GM13977 (cell line): ENCODE measurements at regions not wholly inside any gene's neighbourhood (a gene's known extent, or its start where the extent isn't known, plus 50 kb on each side); places are given as distances from the start of the nearest gene placed in this dataset.

Experiments
- DNase-seq: peaks from one replicate; pipeline ENCODE4 v3.0.0; 2012; ENCODE audit warnings: low spot score
- in situ Hi-C: fragments of 300-500 bp; cut with MboI; formaldehyde crosslinking; loops from one replicate; pipeline ENCODE4 v1.12.0; 2022; ENCODE audit warnings: low sequenced_read_pairs, low pct_unique_long_range_greater_than_20kb, mixed read lengths, inconsistent platforms; ENCODE audit not compliant: unreplicated experiment
- TF ChIP-seq, protein P1 (sequence below): IDR thresholded peaks from 2 replicates; pipeline ENCODE4 v1.5.1; 2012; ENCODE audit warnings: mild to moderate bottlenecking, control low read depth; ENCODE audit not compliant: insufficient read depth; ENCODE audit errors: extremely low read depth, missing control alignments

DNA sequence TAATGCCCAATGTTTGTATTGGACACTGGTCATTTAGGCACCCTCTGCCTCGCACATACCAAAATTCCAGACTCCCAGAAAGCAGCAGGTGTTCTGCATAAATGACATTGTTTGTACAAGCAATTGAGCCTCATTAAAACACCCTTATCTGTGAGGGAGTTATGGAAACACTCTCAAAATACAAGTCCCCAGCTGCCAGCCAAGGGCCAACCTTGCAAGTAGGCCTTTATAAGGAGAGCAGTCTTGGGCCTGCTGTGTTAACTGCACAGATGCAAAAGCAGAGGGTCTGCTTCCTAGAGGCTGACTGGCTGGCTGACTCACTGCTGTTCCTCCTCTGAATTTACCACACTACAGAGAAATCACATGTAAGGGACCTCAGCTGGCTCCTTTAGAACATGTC, 150.4 kb upstream of the HMGN3 start:
- no peak for DNase-seq
- TF ChIP-seq, protein P1, sequence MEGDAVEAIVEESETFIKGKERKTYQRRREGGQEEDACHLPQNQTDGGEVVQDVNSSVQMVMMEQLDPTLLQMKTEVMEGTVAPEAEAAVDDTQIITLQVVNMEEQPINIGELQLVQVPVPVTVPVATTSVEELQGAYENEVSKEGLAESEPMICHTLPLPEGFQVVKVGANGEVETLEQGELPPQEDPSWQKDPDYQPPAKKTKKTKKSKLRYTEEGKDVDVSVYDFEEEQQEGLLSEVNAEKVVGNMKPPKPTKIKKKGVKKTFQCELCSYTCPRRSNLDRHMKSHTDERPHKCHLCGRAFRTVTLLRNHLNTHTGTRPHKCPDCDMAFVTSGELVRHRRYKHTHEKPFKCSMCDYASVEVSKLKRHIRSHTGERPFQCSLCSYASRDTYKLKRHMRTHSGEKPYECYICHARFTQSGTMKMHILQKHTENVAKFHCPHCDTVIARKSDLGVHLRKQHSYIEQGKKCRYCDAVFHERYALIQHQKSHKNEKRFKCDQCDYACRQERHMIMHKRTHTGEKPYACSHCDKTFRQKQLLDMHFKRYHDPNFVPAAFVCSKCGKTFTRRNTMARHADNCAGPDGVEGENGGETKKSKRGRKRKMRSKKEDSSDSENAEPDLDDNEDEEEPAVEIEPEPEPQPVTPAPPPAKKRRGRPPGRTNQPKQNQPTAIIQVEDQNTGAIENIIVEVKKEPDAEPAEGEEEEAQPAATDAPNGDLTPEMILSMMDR, result no peak
- in situ Hi-C loops, result no loop called here

DNA sequence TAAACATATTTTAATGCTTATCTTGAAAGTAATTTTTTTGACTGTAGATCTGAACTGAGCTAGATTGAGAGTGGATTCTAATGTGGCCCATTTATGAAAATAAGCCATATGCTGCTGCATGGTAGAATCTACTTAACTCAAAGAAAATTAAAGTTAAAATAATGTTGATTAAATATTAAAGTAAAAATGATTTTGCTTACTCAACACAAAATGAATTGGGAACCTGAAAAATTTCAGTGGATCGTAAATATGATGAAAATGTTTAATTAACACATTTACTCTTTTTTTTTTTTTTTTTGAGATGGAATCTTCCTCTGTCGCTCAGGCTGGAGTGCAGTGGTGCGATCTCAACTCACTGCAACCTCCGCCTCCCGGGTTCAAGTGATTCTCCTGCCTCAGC, 144.5 kb upstream of the HMGN3 start:
- TF ChIP-seq, protein P1, result no peak
- in situ Hi-C loops, result no loop called here
- no peak for DNase-seq

DNA sequence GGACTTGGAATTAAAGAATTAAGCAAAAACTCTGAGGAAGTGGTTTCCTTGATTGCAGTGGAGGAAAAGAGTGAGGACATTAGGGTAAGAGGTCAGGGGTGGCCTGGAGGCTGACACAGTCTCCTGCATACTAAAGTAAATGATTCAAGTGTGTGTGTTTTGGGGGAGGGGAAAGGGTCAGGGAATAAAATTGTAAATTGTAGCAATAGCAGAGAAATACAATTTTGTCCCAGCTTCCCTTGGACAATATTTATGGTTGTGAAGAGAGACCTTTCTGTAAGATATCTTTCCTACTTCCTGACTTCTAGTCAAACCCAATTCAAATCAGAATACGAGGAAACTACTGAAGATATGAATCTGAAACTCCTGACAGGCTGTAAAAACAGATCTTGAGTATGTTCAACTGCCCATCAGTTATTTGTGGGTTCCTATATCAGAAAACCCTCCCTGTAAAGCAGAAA, 143.4 kb upstream of the HMGN3 start:
- in situ Hi-C loops, result no loop called here
- TF ChIP-seq, protein P1, result no peak
- no peak for DNase-seq

DNA sequence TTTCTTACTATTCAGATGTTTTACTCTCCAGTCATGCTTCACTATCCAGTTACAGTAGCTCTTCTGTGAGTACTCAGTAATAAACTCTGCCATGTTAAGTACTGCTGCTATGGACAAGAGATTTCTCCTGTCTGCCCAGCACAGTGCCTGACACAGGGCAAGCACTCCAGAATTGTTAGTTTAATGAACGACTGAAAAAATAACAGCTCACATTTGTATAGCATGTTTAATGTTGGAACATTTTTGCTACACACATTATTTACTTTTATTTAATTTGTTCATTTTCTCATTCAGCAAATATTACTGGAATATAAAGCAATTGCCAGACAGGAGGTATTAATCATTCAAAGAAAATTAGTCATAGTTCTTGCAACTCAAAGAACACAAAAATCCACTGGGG, 142.6 kb upstream of the HMGN3 start:
- TF ChIP-seq, protein P1, result no peak
- DNase-seq, result no peak
- in situ Hi-C loops, result no loop called here

DNA sequence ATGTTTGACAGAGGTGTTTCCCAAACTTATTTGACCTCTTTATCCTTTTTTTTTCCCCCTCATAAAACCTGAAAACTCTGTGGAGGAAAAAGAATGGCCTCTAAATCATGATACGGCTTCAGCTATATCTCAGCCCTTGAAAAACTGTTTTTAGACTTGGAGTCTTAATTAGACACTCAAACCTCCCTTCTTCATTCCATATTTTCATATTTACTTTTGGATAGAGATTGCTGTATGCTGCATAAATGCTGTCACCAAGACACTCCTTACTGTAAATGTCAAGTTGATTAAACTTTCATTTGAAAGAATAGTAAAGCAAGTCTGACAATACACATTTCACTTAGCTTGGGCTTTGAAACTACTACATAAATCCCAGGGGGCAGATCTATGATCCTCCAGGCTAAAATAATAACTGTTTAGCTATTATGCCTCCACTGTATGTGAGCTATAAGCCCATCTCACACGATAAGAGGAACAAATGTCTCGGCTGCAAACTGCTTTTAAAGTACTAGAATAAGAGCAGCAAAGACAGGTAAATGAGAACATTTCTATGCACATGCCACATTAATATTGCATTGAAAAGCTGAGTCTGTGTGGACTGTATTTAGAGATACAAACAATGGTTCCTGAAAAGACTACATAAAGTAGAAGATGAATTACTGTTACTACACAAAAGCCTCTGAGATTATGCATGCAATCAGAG, 141.3 kb upstream of the HMGN3 start:
- TF ChIP-seq, protein P1, result no peak
- in situ Hi-C loops, result no loop called here
- DNase-seq, result no peak

DNA sequence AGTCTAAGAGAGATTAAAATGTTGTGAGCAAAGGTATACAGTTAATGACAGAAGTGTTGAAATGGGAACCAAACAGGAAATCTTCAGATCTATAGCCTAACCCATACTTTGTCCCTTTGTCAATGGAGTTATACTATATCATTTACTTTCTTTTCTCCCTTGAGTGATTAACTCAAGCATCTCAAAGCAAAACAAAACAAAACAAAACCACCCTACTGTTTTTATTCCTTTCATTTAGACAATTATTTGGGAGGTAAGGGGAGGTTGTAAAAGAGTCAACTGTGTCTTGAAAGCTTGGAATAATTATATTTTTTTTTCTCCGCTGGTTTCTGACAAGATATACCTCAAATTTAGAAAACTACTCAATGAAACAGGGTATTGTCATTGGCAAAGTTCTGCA, 139.8 kb upstream of the HMGN3 start:
- no peak for DNase-seq
- in situ Hi-C loops, result no loop called here
- TF ChIP-seq, protein P1, result no peak
